HPDE6-E6E7 (cell line): ENCODE measurements at regions not wholly inside any gene's neighbourhood (a gene's known extent, or its start where the extent isn't known, plus 50 kb on each side); places are given as distances from the start of the nearest gene placed in this dataset.

Experiments used
- DNase-seq: peaks from one replicate; pipeline ENCODE4 v3.0.0; 2011; ENCODE audit warnings: missing footprints; ENCODE audit errors: extremely low spot score

- no peak for DNase-seq
Observed at GRCh38 chr6:155599160-155599559, 143.5 kb upstream of the NOX3 start.

GRCh38 chr6:155595284-155595683, 139.6 kb upstream of the NOX3 start:
- no peak for DNase-seq

- no peak for DNase-seq
Observed at GRCh38 chr6:155591741-155592140, 136.1 kb upstream of the NOX3 start.

GRCh38 chr6:155589190-155589589, 133.6 kb upstream of the NOX3 start:
- DNase-seq, result no peak

GRCh38 chr6:155587817-155588216, 132.2 kb upstream of the NOX3 start:
- DNase-seq, result no peak

- DNase-seq, result no peak
Observed at GRCh38 chr6:155586090-155586489, 130.5 kb upstream of the NOX3 start.

- DNase-seq, result no peak
Observed at GRCh38 chr6:155584006-155584405, 128.4 kb upstream of the NOX3 start.

- DNase-seq, result no peak
Observed at GRCh38 chr6:155582016-155582991, 126.7 kb upstream of the NOX3 start.

- DNase-seq, result no peak
Observed at GRCh38 chr6:155580904-155581303, 125.3 kb upstream of the NOX3 start.

- DNase-seq, result no peak
Observed at GRCh38 chr6:155578251-155578650, 122.6 kb upstream of the NOX3 start.

- no peak for DNase-seq
Observed at GRCh38 chr6:155561966-155562364, 106.3 kb upstream of the NOX3 start.

- DNase-seq, result no peak
Observed at GRCh38 chr6:155561257-155561965, 105.8 kb upstream of the NOX3 start.

- no peak for DNase-seq
Observed at GRCh38 chr6:155549928-155550327, 94.3 kb upstream of the NOX3 start.

- no peak for DNase-seq
Observed at GRCh38 chr6:155549028-155549798, 93.6 kb upstream of the NOX3 start.

- no peak for DNase-seq
Observed at GRCh38 chr6:155548576-155548975, 92.9 kb upstream of the NOX3 start.

GRCh38 chr6:155544677-155545076, 89.0 kb upstream of the NOX3 start:
- no peak for DNase-seq

- no peak for DNase-seq
Observed at GRCh38 chr6:155543166-155543847, 87.7 kb upstream of the NOX3 start.

- no peak for DNase-seq
Observed at GRCh38 chr6:155542036-155542435, 86.4 kb upstream of the NOX3 start.

GRCh38 chr6:155538708-155539390, 83.2 kb upstream of the NOX3 start:
- no peak for DNase-seq

GRCh38 chr6:155534678-155535077, 79.0 kb upstream of the NOX3 start:
- DNase-seq, result no peak
